Aorta (tissue), 5 donors: ENCODE measurements at regions not wholly inside any gene's neighbourhood (a gene's known extent, or its start where the extent isn't known, plus 50 kb on each side); places are given as distances from the start of the nearest gene placed in this dataset.
"Not testable (repeated sequence)": the region's sequence is repeated elsewhere in the genome, so short reads cannot be mapped to it uniquely, and the experiment has no call there.

Experiments
- ATAC-seq: fragments of 200-7000 bp; cut with Tn5 transposase; one replicate; pipeline ENCODE4 v1.9.1; 2022; ENCODE audit warnings: moderate library complexity; ENCODE audit not compliant: low FRiP score
- DNase-seq, 2 donors: peaks; one replicate each; pipeline ENCODE4 v3.0.0-alpha.2; 2020
- H3K27ac ChIP-seq, 2 donors: one replicate each; pipeline ENCODE4 v1.5.1; 2013; ENCODE audit warnings: low read length in 2 of 2, mild to moderate bottlenecking in 2 of 2, moderate library complexity in 2 of 2, control low read depth in 1 of 2, inconsistent platforms in 1 of 2, low read depth in 1 of 2
- H3K27me3 ChIP-seq, 2 donors: one replicate each; pipeline ENCODE4 v1.6.1; 2013; ENCODE audit warnings: control low read depth in 1 of 2, low read length in 1 of 2, mild to moderate bottlenecking in 1 of 2, moderate library complexity in 1 of 2; ENCODE audit not compliant: insufficient read depth in 2 of 2, control insufficient read depth in 1 of 2
- H3K36me3 ChIP-seq, 2 donors: one replicate each; pipeline ENCODE4 v1.6.1; 2013; ENCODE audit warnings: control low read depth in 1 of 2, low read length in 1 of 2, mild to moderate bottlenecking in 1 of 2; ENCODE audit not compliant: insufficient read depth in 2 of 2, control insufficient read depth in 1 of 2
- H3K4me1 ChIP-seq, 2 donors: one replicate each; pipeline ENCODE4 v1.6.1; 2013; ENCODE audit warnings: low read length in 2 of 2, control low read depth in 1 of 2, mild to moderate bottlenecking in 1 of 2, moderate library complexity in 1 of 2; ENCODE audit not compliant: insufficient read depth in 2 of 2, control insufficient read depth in 1 of 2
- H3K4me3 ChIP-seq, 2 donors: one replicate each; pipeline ENCODE4 v1.5.1; 2013; ENCODE audit warnings: low read length in 2 of 2, control low read depth in 1 of 2, mild to moderate bottlenecking in 1 of 2
- H3K9me3 ChIP-seq: one replicate; pipeline ENCODE4 v1.6.1; 2013; ENCODE audit warnings: mild to moderate bottlenecking, low read length; ENCODE audit not compliant: control insufficient read depth
- WGBS, 2 donors: extraction: QIAGEN DNeasy Blood & Tissue Kit; methylation state at CpG; one replicate each; pipeline ENCODE4 v1.1.7; 2013; 5-methylcytosine and 5-hydroxymethylcytosine counted together
- intact Hi-C, 2 donors: fragments of 100-400 bp; cut with DNase I; formaldehyde crosslinking; loops; one replicate each; pipeline versions ENCODE4 v1.14.2 to v1.15.0; 2022
- donor health status: healthy with polysubstance abuse.
- donor health status: Bipolar disorder and iron deficiency.
- donor health status: DM: no; HTN: no; CAD: no.
- donor health status: DM: no; HTN: no; CAD: no.
- donor health status: DM: yes; HTN: yes; CAD: no.

DNA sequence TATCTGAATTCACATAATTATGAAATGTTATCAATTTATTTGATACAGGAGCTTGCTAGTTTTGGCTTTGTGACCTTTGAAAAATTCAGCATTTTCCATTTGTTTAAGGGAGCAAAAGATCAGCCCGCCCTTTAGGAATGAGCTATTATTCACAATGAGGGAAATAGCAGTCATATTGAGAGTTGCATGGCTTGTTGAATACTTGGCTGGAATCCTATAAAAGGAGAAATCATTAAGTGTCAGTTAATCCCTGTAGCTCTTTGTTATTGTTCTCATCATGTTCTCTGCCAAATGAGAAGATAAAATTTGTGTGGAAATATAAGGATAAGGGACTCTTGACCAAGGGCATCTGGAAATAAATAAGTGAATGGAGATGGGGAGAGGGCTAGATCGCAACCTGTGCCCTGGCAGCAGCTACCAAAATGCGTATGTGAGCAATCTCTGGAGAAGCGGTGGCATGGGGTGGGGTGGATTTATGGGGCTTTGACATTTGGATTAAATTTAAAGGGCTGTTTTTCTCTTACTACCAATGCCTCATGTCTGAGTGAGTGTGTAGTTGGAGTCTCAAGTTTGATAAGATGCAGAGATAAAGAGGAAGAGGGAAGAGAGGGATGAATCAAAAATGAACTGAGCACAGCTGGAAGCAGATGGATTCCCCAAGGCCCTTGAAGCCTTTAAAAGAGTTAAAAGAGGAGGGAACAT is 237.6 kb downstream of the NNT start:
- no peak for DNase-seq
- no peaks in the 10 kb centered on the region for H3K36me3 ChIP-seq
- no peak for ATAC-seq
- no peak overlapping the region for H3K4me3 ChIP-seq
- H3K4me1 ChIP-seq: no peaks in the 10 kb centered on the region
- intact Hi-C loops: no loop called here
- no peaks in the 10 kb centered on the region for H3K27me3 ChIP-seq
- H3K27ac ChIP-seq: no peak overlapping the region
- 84 to 87% methylated on average over 4 of the region's 4 CpGs for WGBS, 2 donors
- H3K9me3 ChIP-seq: no peaks in the 10 kb centered on the region

- Histone ChIP-seq H3K4me3 (no peak overlapping the region), H3K36me3 (no peaks in the 10 kb centered on the region), H3K27me3 (no peaks in the 10 kb centered on the region), H3K9me3 (no peaks in the 10 kb centered on the region), H3K4me1 (no peaks in the 10 kb centered on the region), H3K27ac (no peak overlapping the region)
- DNase-seq: no peak
- intact Hi-C loops: no loop called here
- no peak for ATAC-seq
These were observed 236.2 kb downstream of the NNT start for GRCh38 chr5:43839218-43839617.

- DNase-seq: no peak
- Histone ChIP-seq H3K9me3 (no peaks in the 10 kb centered on the region), H3K4me3 (no peak overlapping the region), H3K27ac (no peak overlapping the region), H3K36me3 (no peaks in the 10 kb centered on the region), H3K4me1 (no peaks in the 10 kb centered on the region), H3K27me3 (no peaks in the 10 kb centered on the region)
- WGBS, 2 donors: 95 to 96% methylated on average over 1 of the region's 1 CpG
- intact Hi-C loops: no loop called here
- no peak for ATAC-seq
These were observed 235.0 kb downstream of the NNT start for GRCh38 chr5:43837996-43838395.

- ATAC-seq: no peak
These were observed 234.1 kb downstream of the NNT start for GRCh38 chr5:43837091-43837490.

GRCh38 chr5:43833961-43834360 is 231.0 kb downstream of the NNT start:
- Histone ChIP-seq H3K4me1 (no peaks in the 10 kb centered on the region), H3K27ac (no peak overlapping the region), H3K4me3 (no peak overlapping the region), H3K36me3 (no peaks in the 10 kb centered on the region), H3K9me3 (no peaks in the 10 kb centered on the region), H3K27me3 (no peaks in the 10 kb centered on the region)
- ATAC-seq (no peak), DNase-seq (no peak)
- whole genome bisulfite sequencing, 2 donors: 83 to 92% methylated on average over 1 of the region's 1 CpG
- intact Hi-C loops: no loop called here

More at GRCh38 chr5:43837091-43837490, 234.1 kb downstream of the NNT start:
- DNase-seq: no peak
- intact Hi-C loops: no loop called here
- Histone ChIP-seq H3K9me3 (no peaks in the 10 kb centered on the region), H3K4me1 (no peaks in the 10 kb centered on the region), H3K4me3 (no peak overlapping the region), H3K36me3 (no peaks in the 10 kb centered on the region), H3K27ac (no peak overlapping the region), H3K27me3 (no peaks in the 10 kb centered on the region)
- 70 to 92% methylated on average over 2 of the region's 2 CpGs for WGBS, 2 donors

GRCh38 chr5:43824325-43824964 is 221.5 kb downstream of the NNT start:
- H3K36me3 ChIP-seq, H3K4me1 ChIP-seq, intact Hi-C loops, H3K27ac ChIP-seq, H3K9me3 ChIP-seq, H3K27me3 ChIP-seq, ATAC-seq, H3K4me3 ChIP-seq: not testable (repeated sequence)
- WGBS, 2 donors: 95% methylated on average over 26 of the region's 26 CpGs
- peak in 1 of 2 donors; percentile 67 for DNase-seq

- H3K36me3 ChIP-seq, ATAC-seq, DNase-seq, intact Hi-C loops, H3K4me3 ChIP-seq, H3K4me1 ChIP-seq, H3K27me3 ChIP-seq, H3K9me3 ChIP-seq, H3K27ac ChIP-seq: not testable (repeated sequence)
- WGBS, 2 donors: 76 to 84% methylated on average over 1 of the region's 1 CpG
These were observed 215.4 kb downstream of the NNT start for GRCh38 chr5:43818394-43818793.

GRCh38 chr5:43815497-43815896 is 212.5 kb downstream of the NNT start:
- no peak overlapping the region for H3K4me3 ChIP-seq
- ATAC-seq: no peak
- H3K4me1 ChIP-seq: no peaks in the 10 kb centered on the region
- H3K27ac ChIP-seq: no peak overlapping the region
- no peaks in the 10 kb centered on the region for H3K36me3 ChIP-seq
- H3K27me3 ChIP-seq: no peaks in the 10 kb centered on the region
- H3K9me3 ChIP-seq: peaks cover 7% of the 10 kb centered on the region
- intact Hi-C loops: no loop called here
- no peak for DNase-seq

GRCh38 chr5:43804723-43805122 is 201.7 kb downstream of the NNT start:
- Histone ChIP-seq H3K27me3 (no peaks in the 10 kb centered on the region), H3K36me3 (no peaks in the 10 kb centered on the region), H3K4me1 (no peaks in the 10 kb centered on the region), H3K9me3 (no peaks in the 10 kb centered on the region), H3K27ac (no peak overlapping the region), H3K4me3 (no peak overlapping the region)
- ATAC-seq (no peak), DNase-seq (no peak)
- intact Hi-C loops: no loop called here
